Sigmoid colon (tissue), 6 donors: ENCODE measurements at regions not wholly inside any gene's neighbourhood (a gene's known extent, or its start where the extent isn't known, plus 50 kb on each side); places are given as distances from the start of the nearest gene placed in this dataset.

ENCODE experiments used
- DNase-seq: peaks from one replicate; pipeline ENCODE4 v3.0.0-alpha.2; 2019
- H3K27ac ChIP-seq, 4 donors: fragments of 200-600 bp; sonication (generic); one replicate each; pipeline ENCODE4 v1.5.1; 2016 to 2019; ENCODE audit warnings: mild to moderate bottlenecking in 1 of 4
- H3K27me3 ChIP-seq, 3 donors: fragments of 200-600 bp; sonication (generic); one replicate each; pipeline ENCODE4 v1.5.1; 2019; ENCODE audit warnings: mild to moderate bottlenecking in 1 of 3
- H3K36me3 ChIP-seq, 4 donors: fragments of 200-600 bp; sonication (generic); one replicate each; pipeline ENCODE4 v1.5.1; 2016 to 2019
- H3K4me1 ChIP-seq, 4 donors: fragments of 200-600 bp; sonication (generic); one replicate each; pipeline ENCODE4 v1.5.1; 2017 to 2019
- H3K4me3 ChIP-seq, 4 donors: fragments of 200-600 bp; sonication (generic); one replicate each; pipeline ENCODE4 v1.5.1; 2017 to 2019; ENCODE audit warnings: mild to moderate bottlenecking in 2 of 4, moderate library complexity in 1 of 4
- H3K9me3 ChIP-seq, 4 donors: fragments of 200-600 bp in 3 of 4; sonication (generic) in 3 of 4; one replicate each; pipeline versions ENCODE4 v1.5.1 to v1.6.1; 2013 to 2019
- EP300 ChIP-seq, 4 donors: sonication (generic); formaldehyde crosslinking; IDR thresholded peaks; one replicate each; pipeline ENCODE4 v1.6.1; 2017; ENCODE audit warnings: antibody characterized with exemption in 4 of 4
- POLR2A ChIP-seq, 2 donors: fragments of 450-650 bp; IDR thresholded peaks; one replicate each; pipeline ENCODE4 v1.6.1; 2016; ENCODE audit warnings: antibody characterized with exemption in 2 of 2, mild to moderate bottlenecking in 2 of 2, moderate library complexity in 2 of 2
- POLR2AphosphoS5 ChIP-seq, 4 donors: sonication (generic); formaldehyde crosslinking; IDR thresholded peaks; one replicate each; pipeline ENCODE4 v1.6.1; 2017; ENCODE audit warnings: antibody characterized with exemption in 4 of 4
- WGBS, 2 donors: extraction: QIAGEN DNeasy Blood & Tissue Kit; methylation state at CpG; one replicate each; pipeline ENCODE4 v1.1.7; 2013; 5-methylcytosine and 5-hydroxymethylcytosine counted together
- intact Hi-C: fragments of 100-400 bp; cut with DNase I; formaldehyde crosslinking; loops from one replicate; pipeline ENCODE4 v1.15.1; 2023
- TF ChIP-seq, protein P1 (sequence below), 4 experiments: fragments of 450-650 bp in 3 of 4; fragments of 200-600 bp in 1 of 4; IDR thresholded peaks; one replicate each; pipeline ENCODE4 v1.5.1; 2016 to 2019; ENCODE audit warnings: antibody characterized with exemption in 4 of 4, mild to moderate bottlenecking in 3 of 4, moderate library complexity in 2 of 4
- donor health status: healthy with polysubstance abuse.
- donor health status: healthy.

DNA sequence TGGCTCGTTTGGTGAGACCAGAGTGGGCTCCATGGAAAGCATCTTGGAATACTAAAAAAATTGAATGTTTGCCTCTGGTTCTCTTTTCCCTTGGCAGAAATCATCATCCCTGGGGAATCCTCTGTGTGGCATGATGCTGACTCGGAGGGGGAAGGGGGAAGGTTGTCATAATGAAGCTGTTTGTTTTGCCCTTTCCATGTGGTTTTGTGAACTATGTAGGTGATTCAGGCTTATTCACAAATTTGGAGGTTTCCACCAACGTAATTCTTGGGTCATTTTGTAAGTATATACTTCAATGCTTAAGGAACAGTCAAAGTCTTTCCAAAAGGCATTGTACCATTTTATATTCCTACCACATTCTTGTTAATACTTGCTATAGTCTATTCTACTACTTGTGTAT, 754.0 kb upstream of the FAT3 start:
- no peaks in the 10 kb centered on the region for H3K36me3 ChIP-seq
- peaks cover 0 to 1% (median 0%) of the 10 kb centered on the region in 4 donors for H3K9me3 ChIP-seq
- H3K4me3 ChIP-seq, result no peak overlapping the region
- DNase-seq, result no peak
- no peak overlapping the region for H3K27ac ChIP-seq
- no peaks in the 10 kb centered on the region for H3K27me3 ChIP-seq
- no peaks in the 10 kb centered on the region for H3K4me1 ChIP-seq
- TF ChIP-seq, protein P1, sequence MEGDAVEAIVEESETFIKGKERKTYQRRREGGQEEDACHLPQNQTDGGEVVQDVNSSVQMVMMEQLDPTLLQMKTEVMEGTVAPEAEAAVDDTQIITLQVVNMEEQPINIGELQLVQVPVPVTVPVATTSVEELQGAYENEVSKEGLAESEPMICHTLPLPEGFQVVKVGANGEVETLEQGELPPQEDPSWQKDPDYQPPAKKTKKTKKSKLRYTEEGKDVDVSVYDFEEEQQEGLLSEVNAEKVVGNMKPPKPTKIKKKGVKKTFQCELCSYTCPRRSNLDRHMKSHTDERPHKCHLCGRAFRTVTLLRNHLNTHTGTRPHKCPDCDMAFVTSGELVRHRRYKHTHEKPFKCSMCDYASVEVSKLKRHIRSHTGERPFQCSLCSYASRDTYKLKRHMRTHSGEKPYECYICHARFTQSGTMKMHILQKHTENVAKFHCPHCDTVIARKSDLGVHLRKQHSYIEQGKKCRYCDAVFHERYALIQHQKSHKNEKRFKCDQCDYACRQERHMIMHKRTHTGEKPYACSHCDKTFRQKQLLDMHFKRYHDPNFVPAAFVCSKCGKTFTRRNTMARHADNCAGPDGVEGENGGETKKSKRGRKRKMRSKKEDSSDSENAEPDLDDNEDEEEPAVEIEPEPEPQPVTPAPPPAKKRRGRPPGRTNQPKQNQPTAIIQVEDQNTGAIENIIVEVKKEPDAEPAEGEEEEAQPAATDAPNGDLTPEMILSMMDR (IDR thresholded peaks at IDR 0.05), result no peak
- TF ChIP-seq POLR2A (IDR thresholded peaks at IDR 0.05) (no peak), EP300 (IDR thresholded peaks at IDR 0.05) (no peak), POLR2AphosphoS5 (IDR thresholded peaks at IDR 0.05) (no peak)
- WGBS, 2 donors, result 49 to 63% methylated on average over 3 of the region's 3 CpGs
- intact Hi-C loops, result no loop called here

DNA sequence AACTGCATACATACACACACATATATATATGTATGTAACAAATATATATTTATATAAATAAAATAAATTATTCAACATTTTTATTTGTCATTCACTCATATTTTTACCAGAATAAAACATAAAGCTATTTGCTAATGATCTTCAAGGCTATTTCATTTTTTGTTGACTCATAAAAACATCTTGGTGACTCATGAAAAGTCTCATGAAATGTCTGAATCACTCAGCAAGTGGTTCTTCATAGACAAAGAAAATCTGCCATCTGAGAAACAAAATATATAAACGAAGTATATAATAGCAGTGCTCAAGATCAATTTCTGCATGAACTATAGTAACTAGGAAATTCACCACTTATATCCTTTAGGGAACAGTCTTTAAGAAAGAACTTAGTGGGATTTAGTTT, 764.8 kb upstream of the FAT3 start:
- TF ChIP-seq, protein P1 (IDR thresholded peaks at IDR 0.05), result no peak
- TF ChIP-seq EP300 (IDR thresholded peaks at IDR 0.05), result no peak
- TF ChIP-seq POLR2A (IDR thresholded peaks at IDR 0.05), result no peak
- TF ChIP-seq POLR2AphosphoS5 (IDR thresholded peaks at IDR 0.05), result no peak
- 68 to 76% methylated on average over 1 of the region's 1 CpG for WGBS, 2 donors
- H3K27me3 ChIP-seq, result no peaks in the 10 kb centered on the region
- H3K9me3 ChIP-seq, result no peaks in the 10 kb centered on the region
- no peak overlapping the region for H3K4me3 ChIP-seq
- H3K4me1 ChIP-seq, result no peaks in the 10 kb centered on the region
- H3K27ac ChIP-seq, result no peak overlapping the region
- no peak for DNase-seq
- no peaks in the 10 kb centered on the region for H3K36me3 ChIP-seq
- intact Hi-C loops, result no loop called here

DNA sequence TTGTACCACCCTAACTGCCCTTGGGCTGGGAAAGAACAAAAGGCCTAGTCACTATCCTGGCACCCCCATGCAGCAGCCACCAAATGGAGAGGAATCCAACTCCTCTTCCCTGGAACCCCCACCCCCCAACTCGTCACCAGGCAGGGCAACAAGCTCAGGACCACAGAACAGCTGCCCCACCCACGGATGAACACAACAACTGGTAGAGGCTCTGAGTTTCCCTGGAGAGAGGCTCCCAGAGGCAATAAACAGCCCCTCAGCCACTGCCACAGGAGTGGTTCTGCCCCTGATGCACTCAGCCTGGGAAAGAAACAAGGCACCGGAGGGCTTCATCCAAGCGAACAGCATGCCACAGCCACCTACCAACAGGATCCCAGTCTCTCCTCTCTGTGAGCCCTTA, 778.4 kb upstream of the FAT3 start:
- no peaks in the 10 kb centered on the region for H3K36me3 ChIP-seq
- intact Hi-C loops, result no loop called here
- TF ChIP-seq POLR2A (IDR thresholded peaks at IDR 0.05), result no peak
- TF ChIP-seq POLR2AphosphoS5 (IDR thresholded peaks at IDR 0.05), result no peak
- TF ChIP-seq, protein P1 (IDR thresholded peaks at IDR 0.05), result no peak
- no peak for TF ChIP-seq EP300 (IDR thresholded peaks at IDR 0.05)
- H3K9me3 ChIP-seq, result no peaks in the 10 kb centered on the region
- no peak overlapping the region for H3K4me3 ChIP-seq
- H3K27ac ChIP-seq, result no peak overlapping the region
- 74 to 83% methylated on average over 4 of the region's 4 CpGs for WGBS, 2 donors
- H3K4me1 ChIP-seq, result no peaks in the 10 kb centered on the region
- no peaks in the 10 kb centered on the region for H3K27me3 ChIP-seq
- no peak for DNase-seq

DNA sequence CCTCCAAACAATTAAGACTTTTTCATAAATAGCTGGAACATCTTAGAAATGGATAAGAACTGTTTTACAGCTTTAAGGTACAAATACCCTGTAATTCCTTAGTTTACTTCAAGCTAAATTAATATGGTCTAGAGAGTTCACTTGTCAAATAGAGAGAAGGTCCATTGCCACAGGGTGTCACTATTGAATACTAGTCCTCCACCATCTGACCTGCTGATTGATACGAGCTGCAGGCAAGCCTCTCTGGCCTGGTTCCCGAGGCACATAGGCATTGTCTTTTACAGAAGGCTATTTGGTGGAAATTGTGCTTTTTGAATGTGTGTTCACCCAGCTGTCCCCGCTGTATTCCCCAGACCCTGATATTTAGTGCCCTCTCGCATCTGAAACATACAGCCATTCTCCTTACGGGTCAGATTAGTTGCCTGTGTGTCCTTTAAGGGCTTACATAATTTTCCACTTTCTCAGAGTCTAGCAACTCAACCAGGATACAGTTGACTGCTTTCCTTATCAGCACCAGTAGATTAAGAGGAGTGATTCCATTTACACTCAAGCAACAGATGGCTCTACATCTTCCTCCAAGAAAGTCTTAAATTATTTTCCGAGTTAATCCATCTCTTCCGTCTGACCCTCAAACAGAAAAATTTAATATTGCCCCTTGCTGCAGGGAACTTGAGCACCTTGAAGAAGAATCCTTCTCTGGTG, 788.8 kb upstream of the FAT3 start:
- no peak for TF ChIP-seq EP300 (IDR thresholded peaks at IDR 0.05)
- TF ChIP-seq POLR2A (IDR thresholded peaks at IDR 0.05), result no peak
- TF ChIP-seq, protein P1 (IDR thresholded peaks at IDR 0.05), result no peak
- no peak for TF ChIP-seq POLR2AphosphoS5 (IDR thresholded peaks at IDR 0.05)
- Histone ChIP-seq H3K27me3 (no peaks in the 10 kb centered on the region), H3K4me1 (no peaks in the 10 kb centered on the region), H3K27ac (no peak overlapping the region), H3K4me3 (no peak overlapping the region), H3K36me3 (no peaks in the 10 kb centered on the region), H3K9me3 (no peaks in the 10 kb centered on the region)
- intact Hi-C loops, result no loop called here
- no peak for DNase-seq
- 68 to 71% methylated on average over 7 of the region's 7 CpGs for WGBS, 2 donors
